MM.1S (cell line): ENCODE measurements at regions not wholly inside any gene's neighbourhood (a gene's known extent, or its start where the extent isn't known, plus 50 kb on each side); places are given as distances from the start of the nearest gene placed in this dataset.

Experiments used
- EZH2 ChIP-seq: fragments of 300-600 bp; sonication (generic); optimal IDR thresholded peaks from 2 replicates; pipeline ENCODE3; 2017; ENCODE audit warnings: low read depth, mild to moderate bottlenecking, antibody characterized with exemption, low read length, mixed read lengths
- TF ChIP-seq, protein P1 (sequence below): fragments of 300-600 bp; sonication (generic); IDR thresholded peaks from 2 replicates; pipeline ENCODE4 v1.5.1; 2016; ENCODE audit warnings: antibody characterized with exemption, low read length, mixed read lengths

DNA sequence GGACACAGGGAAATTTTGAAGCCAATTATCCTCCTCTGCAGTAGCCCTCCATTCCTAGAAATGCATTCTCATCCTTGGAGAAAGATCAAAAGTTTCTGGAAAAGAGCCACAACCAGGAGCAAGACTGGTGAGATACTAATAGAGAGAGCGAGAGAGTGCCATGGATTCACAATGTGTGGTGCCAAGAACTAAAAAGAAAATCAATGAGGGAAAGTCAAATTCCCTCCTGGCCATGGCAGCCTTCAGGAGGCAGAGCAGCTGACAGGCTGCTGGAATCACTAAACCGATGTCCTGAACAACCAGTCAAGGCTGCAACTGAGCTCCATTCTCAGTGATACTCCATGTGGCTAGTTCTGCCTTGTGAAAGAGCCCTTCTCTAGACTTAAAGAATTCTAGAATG, 561.0 kb downstream of the SOX6 start:
- TF ChIP-seq, protein P1, sequence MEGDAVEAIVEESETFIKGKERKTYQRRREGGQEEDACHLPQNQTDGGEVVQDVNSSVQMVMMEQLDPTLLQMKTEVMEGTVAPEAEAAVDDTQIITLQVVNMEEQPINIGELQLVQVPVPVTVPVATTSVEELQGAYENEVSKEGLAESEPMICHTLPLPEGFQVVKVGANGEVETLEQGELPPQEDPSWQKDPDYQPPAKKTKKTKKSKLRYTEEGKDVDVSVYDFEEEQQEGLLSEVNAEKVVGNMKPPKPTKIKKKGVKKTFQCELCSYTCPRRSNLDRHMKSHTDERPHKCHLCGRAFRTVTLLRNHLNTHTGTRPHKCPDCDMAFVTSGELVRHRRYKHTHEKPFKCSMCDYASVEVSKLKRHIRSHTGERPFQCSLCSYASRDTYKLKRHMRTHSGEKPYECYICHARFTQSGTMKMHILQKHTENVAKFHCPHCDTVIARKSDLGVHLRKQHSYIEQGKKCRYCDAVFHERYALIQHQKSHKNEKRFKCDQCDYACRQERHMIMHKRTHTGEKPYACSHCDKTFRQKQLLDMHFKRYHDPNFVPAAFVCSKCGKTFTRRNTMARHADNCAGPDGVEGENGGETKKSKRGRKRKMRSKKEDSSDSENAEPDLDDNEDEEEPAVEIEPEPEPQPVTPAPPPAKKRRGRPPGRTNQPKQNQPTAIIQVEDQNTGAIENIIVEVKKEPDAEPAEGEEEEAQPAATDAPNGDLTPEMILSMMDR = no peak
- TF ChIP-seq EZH2 = no peak
